ENCODE measurements at regions not wholly inside any gene's neighbourhood (a gene's known extent, or its start where the extent isn't known, plus 50 kb on each side); places are given as distances from the start of the nearest gene placed in this dataset.

GRCh38 chr2:36068086-36068485, 287.5 kb upstream of the CRIM1 start:
- Histone ChIP-seq H3K9ac (ENCODE audit: insufficient read depth, low read length, poor library complexity, severe bottlenecking) (no peak overlapping the region), H3K79me2 (ENCODE audit: insufficient read depth, low read length) (no peaks in the 10 kb centered on the region), H3K27ac (ENCODE audit: low read depth in 1 of 2, low read length in 2 of 2) (no peak overlapping the region), H3K4me1 (ENCODE audit: control insufficient read depth in 1 of 2, insufficient read depth in 2 of 2, low read length in 2 of 2) (no peaks in the 10 kb centered on the region), H3K36me3 (replicated peaks in 1 of 2; ENCODE audit: control insufficient read depth in 1 of 2, insufficient read depth in 2 of 2, low read length in 2 of 2) (no peaks in the 10 kb centered on the region), H4K20me1 (ENCODE audit: insufficient read depth, low read length) (no peaks in the 10 kb centered on the region), H3K27me3 (ENCODE audit: control insufficient read depth in 2 of 2, insufficient read depth in 2 of 2, low read length in 2 of 2) (no peaks in the 10 kb centered on the region), H3K4me2 (replicated peaks; ENCODE audit: extremely low read depth, low read length, poor library complexity, severe bottlenecking) (no peak overlapping the region), H3K4me3 (replicated peaks in 1 of 3; ENCODE audit: low read depth in 2 of 3, low read length in 3 of 3) (no peak overlapping the region), H2AFZ (ENCODE audit: insufficient read depth, low read depth, low read length, poor library complexity, severe bottlenecking) (no peak overlapping the region), H3K9me3 (replicated peaks in 1 of 2; ENCODE audit: control insufficient read depth in 1 of 2, insufficient read depth in 1 of 2, low read length in 2 of 2) (no peaks in the 10 kb centered on the region)
- Mint-ChIP-seq H3K27me3 (ENCODE audit: low read depth in 3 of 3) (peaks cover 0 to 2% (median 0%) of the 10 kb centered on the region in 3 donors), H3K27ac (no peak overlapping the region), H3K4me1 (no peaks in the 10 kb centered on the region), H3K9me3 (peaks cover 0 to 8% (median 5%) of the 10 kb centered on the region in 7 donors), H3K4me3 (no peak overlapping the region), H3K36me3 (no peaks in the 10 kb centered on the region)
- TF ChIP-seq CTCF (IDR thresholded peaks at IDR 0.05): no peak
- intact Hi-C loops (cut with micrococcal nuclease): no loop called here
- no peak for DNase-seq

GRCh38 chr2:36060133-36060532, 295.4 kb upstream of the CRIM1 start:
- H3K4me3 Mint-ChIP-seq: no peak overlapping the region
- no peak overlapping the region for H3K27ac Mint-ChIP-seq
- peaks cover 0 to 6% of the 10 kb centered on the region in 2 donors for H3K4me1 ChIP-seq (ENCODE audit: control insufficient read depth in 1 of 2, insufficient read depth in 2 of 2, low read length in 2 of 2)
- peaks cover 2 to 13% (median 10%) of the 10 kb centered on the region in 7 donors for H3K9me3 Mint-ChIP-seq
- no peak for TF ChIP-seq CTCF (IDR thresholded peaks at IDR 0.05)
- no peak overlapping the region for H2AFZ ChIP-seq (ENCODE audit: insufficient read depth, low read depth, low read length, poor library complexity, severe bottlenecking)
- no peaks in the 10 kb centered on the region for H3K79me2 ChIP-seq (ENCODE audit: insufficient read depth, low read length)
- no peak overlapping the region for H3K9ac ChIP-seq (ENCODE audit: insufficient read depth, low read length, poor library complexity, severe bottlenecking)
- H3K4me3 ChIP-seq (replicated peaks in 1 of 3; ENCODE audit: low read depth in 2 of 3, low read length in 3 of 3): no peak overlapping the region
- H3K4me2 ChIP-seq (replicated peaks; ENCODE audit: extremely low read depth, low read length, poor library complexity, severe bottlenecking): no peak overlapping the region
- WGBS (ENCODE audit: insufficient coverage): 25% methylated on average over 1 of the region's 4 CpGs
- DNase-seq: no peak
- no peaks in the 10 kb centered on the region for H3K27me3 ChIP-seq (ENCODE audit: control insufficient read depth in 2 of 2, insufficient read depth in 2 of 2, low read length in 2 of 2)
- no peak overlapping the region for H3K27ac ChIP-seq (ENCODE audit: low read depth in 1 of 2, low read length in 2 of 2)
- H3K36me3 ChIP-seq (replicated peaks in 1 of 2; ENCODE audit: control insufficient read depth in 1 of 2, insufficient read depth in 2 of 2, low read length in 2 of 2): no peaks in the 10 kb centered on the region
- peaks cover 0 to 2% (median 0%) of the 10 kb centered on the region in 3 donors for H3K27me3 Mint-ChIP-seq (ENCODE audit: low read depth in 3 of 3)
- no peaks in the 10 kb centered on the region for H3K36me3 Mint-ChIP-seq
- no peaks in the 10 kb centered on the region for H3K9me3 ChIP-seq (replicated peaks in 1 of 2; ENCODE audit: control insufficient read depth in 1 of 2, insufficient read depth in 1 of 2, low read length in 2 of 2)
- H4K20me1 ChIP-seq (ENCODE audit: insufficient read depth, low read length): no peaks in the 10 kb centered on the region
- peaks cover 13% of the 10 kb centered on the region for H3K4me1 Mint-ChIP-seq
- intact Hi-C loops (cut with micrococcal nuclease): no loop called here

Measured in CD14-positive monocyte (primary cell).